HG03460 (cell line): ENCODE measurements at regions not wholly inside any gene's neighbourhood (a gene's known extent, or its start where the extent isn't known, plus 50 kb on each side); places are given as distances from the start of the nearest gene placed in this dataset.
"Not testable (repeated sequence)": the region's sequence is repeated elsewhere in the genome, so short reads cannot be mapped to it uniquely, and the experiment has no call there.

ENCODE experiments used
- ATAC-seq: cut with Tn5 transposase; IDR thresholded peaks from one replicate; pipeline ENCODE4 v1.9.1; 2021; ENCODE audit not compliant: unreplicated experiment

DNA sequence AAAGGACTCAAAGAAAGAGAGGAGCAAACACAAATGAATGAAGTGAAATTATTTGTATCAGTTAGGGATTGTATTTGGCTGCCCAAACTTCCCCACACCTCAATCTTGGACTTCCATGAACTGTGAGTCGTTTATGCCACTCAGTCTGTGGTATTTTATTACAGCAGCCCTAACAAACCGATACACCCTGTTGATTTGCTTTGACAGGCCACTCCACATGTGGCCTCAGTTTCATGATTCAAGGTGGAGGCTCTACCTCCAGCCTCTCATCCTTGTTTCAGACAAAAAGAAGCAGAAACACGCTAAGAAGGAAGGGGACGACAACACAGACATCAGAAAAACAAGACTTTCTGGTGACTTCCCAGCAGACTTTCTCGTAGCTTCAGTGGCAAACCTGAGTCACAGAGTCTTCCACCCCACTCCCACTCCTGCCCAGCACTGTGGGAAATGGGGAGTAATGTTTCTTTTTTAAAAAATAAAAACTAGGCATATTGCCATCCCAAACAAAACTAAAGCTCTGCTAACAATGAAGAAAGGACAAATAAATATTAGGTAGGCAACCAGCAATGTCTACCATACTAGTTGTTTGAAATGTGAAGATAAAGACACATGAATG, 52.2 kb upstream of the ABCA1 start:
- ATAC-seq: no peak

DNA sequence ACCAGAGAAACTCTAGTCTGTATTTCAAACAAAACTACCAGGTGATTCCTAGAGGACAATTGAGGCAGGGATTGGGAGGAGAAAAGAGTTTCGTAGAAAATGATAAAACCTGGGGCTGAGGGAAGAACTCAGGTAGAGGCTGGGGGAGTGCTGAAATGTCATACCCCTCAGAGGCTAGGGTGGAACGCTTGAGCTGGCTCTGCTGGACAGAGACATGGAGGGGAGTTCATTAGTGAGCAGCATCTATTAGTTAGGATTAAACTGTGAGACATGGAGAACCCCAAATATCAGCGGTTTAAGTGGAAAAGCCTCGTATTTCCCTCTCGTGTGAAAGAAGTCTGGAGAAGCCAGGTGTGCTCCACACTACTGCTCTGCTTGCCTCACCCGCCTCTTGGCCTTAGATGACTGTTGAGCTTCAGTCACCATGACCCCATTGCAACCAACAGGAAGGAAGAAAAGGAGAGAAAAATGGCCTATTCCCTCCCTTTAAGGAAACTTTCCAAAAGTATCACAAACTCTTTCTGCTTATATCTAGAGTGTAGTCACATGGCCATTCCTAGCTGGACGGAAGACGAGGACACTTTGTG, 53.7 kb upstream of the ABCA1 start:
- ATAC-seq: no peak

DNA sequence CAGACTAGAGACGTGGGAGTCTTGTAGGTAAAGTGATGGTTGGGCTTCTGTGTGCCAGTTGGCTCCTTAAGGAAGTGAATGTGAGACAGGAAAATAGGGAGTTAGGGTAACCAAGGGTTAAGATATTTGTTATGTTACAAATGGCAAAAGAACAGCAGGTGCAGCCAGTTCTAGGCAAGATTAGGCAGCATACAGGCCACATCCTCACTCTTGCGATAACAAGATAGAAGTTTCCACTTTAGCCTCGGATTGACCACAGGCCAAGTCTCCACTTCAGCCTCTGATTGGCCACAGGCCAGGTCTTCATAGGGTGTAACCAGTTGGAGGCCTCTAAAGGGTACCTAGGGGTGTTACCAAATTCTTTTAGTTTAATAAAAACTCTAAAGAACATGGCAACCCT, 54.6 kb upstream of the ABCA1 start:
- ATAC-seq: no peak

GRCh38 chr9:104983491-104983890, 55.5 kb upstream of the ABCA1 start:
- ATAC-seq: no peak

DNA sequence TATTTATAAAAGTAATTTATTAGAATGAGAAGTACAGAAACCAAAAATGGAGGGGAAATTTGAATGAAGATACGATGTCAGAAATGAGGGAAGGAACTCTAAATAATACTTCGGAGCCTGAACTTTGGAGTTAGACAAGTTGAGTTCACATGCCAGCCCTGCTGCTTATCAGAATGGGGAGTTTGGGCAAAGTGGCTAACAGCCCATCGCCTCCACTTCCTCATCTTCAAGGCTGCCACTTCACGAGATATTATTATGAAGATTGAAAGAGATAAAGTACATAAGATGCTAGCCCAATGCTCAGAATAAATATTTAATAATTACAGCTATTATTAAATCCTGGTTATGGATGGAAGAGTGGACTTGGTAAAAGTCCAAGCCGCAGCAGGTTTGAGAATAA, 56.2 kb upstream of the ABCA1 start:
- no peak for ATAC-seq

DNA sequence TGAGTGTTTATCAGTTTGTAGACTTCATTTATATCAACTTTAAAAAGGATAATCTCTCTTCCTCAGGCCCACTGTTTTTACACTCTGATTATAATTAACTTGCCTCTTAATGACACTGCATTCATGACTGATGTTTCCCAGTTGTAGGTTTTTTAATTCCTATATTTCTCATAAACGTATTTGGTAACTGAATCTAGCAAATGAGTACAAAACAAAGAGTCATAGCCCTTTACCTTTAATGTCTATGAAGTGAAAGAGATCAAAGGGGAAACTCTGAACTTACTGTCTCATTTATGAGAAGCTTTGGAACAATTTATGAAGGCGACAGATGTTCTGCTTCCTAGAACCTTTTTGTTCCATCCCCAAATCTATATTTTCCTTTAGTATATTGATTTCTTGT, 56.6 kb upstream of the ABCA1 start:
- ATAC-seq: no peak

DNA sequence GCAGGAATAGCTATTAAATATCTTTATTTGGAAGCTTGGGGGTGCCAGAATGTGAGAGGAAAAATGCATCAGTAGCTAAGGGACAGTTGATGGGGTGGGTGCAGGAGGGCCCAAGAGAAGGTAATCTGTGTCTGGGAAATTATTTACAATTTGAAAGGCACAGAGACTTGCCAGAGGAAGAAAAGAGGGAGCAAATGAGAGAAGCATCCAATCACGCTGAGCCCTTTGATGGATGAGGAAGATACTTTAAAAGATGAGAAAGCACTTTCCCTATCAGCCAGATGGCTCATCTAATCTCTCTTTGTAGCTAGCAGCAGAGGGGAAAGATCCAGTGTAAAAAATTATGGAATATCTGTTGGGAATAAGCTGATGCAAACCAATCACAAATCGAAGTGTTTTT, 57.0 kb upstream of the ABCA1 start:
- ATAC-seq: no peak

DNA sequence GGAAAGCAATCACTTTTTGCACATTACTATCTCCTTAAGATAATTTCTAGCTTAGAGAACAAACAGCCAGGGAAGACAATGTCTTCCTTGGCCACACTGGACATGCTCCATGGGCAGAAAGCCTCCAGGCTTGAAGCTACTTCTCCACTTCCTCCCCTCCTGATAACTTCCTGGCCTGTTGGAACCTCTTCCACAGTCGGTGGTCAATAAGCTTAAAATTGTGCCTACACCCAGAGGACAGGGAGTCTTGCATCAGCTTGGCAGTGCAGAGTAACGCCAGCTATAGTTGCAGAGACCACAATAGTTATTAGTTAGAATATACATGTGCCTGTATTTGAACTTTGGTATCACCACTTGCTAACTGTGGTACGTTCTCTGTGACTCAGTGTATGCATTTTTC, 58.1 kb upstream of the ABCA1 start:
- ATAC-seq: no peak

DNA sequence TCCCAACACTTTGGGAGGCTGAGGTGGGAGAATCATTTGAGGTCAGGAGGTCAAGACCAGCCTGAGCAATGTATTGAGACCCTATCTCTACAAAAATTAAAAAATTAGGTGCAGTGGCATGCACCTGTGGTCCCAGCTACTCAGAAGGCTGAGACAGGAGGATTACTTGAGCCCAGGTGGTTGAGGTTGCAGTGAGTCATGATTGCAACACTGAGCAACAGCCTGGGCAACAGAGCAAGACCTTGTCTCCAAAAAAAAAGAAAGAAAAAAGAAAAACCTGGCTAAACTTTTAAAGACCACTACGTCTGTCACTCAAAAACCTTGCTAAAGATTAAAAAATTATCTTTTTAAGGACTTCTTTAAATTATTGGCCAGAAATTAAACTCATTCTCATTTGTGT, 59.8 kb upstream of the ABCA1 start:
- no peak for ATAC-seq

GRCh38 chr9:104988539-104988938, 60.6 kb upstream of the ABCA1 start:
- no peak for ATAC-seq

- ATAC-seq: peak; percentile 82
These were observed 63.4 kb upstream of the ABCA1 start for GRCh38 chr9:104991144-104991953.

DNA sequence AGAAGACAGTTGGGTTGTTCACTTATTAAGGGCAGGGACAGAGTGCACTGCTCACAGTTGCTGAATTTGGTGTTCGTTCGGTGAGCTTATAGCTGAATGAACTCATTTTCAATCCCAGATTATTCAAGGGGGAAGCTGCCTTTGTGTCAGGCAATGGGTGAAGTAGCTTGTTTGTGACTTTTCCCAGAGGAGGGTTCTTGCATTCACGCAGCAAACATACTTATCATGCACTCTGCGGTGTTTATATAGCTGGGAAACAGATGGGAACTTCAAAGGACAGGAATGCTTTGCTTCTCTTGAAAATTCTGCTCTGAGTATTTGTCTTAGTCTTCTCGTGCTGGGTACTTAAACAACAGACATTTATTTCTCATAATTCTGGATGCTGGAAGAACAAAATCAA, 64.7 kb upstream of the ABCA1 start:
- no peak for ATAC-seq

DNA sequence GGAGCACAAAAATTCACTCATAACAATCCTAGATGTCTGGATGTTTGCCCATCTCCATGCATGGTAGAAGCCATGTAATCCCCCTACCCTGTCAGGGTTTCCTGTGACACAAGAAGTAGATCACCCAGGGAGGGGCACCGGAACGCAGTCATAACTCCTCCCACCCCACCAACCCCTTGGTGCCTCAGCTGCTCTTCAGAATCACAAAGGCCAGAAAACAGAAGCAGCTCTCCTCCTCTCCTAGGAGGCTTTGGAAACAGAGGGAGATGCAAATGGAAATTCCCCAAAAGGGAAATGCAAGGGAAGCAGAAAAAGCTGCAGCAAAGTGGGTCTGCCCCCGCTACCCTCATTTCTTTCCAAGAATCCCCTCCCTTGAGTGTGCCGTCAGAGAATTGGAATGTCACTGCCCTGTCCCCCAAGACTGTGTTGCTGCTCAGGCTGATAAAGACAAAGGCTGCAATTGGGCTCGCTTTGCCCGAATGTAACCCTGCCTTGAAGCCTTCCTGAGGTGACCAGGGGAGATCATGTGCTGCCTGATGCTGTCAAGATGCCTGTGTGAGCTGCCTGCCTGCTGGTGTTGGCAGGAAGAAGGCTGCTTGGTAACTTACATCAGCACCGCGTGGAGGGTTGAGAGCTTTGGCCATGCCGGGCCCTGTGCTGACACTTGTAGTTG, 65.5 kb upstream of the ABCA1 start:
- ATAC-seq: no peak

- ATAC-seq: no peak
These were observed 69.6 kb upstream of the ABCA1 start for GRCh38 chr9:104997536-104997935.

GRCh38 chr9:104999136-104999535, 71.2 kb upstream of the ABCA1 start:
- ATAC-seq: no peak

- ATAC-seq: not testable (repeated sequence)
These were observed 72.6 kb upstream of the ABCA1 start for GRCh38 chr9:105000529-105000928.

- ATAC-seq: no peak
These were observed 76.6 kb upstream of the ABCA1 start for GRCh38 chr9:105004466-105005090.

GRCh38 chr9:105005186-105005585, 77.2 kb upstream of the ABCA1 start:
- ATAC-seq: no peak

GRCh38 chr9:105006514-105006913, 78.6 kb upstream of the ABCA1 start:
- ATAC-seq: no peak

DNA sequence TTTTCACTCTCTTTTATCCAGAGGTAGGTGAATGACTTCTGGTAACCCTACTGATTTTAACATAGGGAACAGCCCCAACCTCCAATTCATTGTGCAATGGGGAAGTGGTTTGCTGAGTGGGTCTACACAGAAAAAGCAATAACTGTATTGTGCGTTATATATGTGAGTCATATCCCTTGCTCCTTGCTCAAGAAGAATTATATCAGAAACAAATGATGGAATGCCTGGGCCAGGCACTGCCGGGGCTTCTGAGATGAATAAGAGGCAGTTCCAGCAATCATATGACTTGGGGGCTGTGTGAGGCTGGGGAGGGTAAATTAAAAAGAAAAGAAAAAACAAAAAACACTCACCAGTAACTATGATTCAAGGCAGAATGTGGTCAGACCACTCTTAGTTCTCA, 79.2 kb upstream of the ABCA1 start:
- ATAC-seq: no peak

- peak; percentile 59 for ATAC-seq
These were observed 82.1 kb upstream of the ABCA1 start for GRCh38 chr9:105010089-105010488.
